Stimulated activated CD4-positive, alpha-beta T cell treated with anti-CD3 and anti-CD28 coated beads, TNF-alpha, amount 100 ng/mL, for 24 hours (primary cell): ENCODE measurements at regions not wholly inside any gene's neighbourhood (a gene's known extent, or its start where the extent isn't known, plus 50 kb on each side); places are given as distances from the start of the nearest gene placed in this dataset.

Source experiments
- DNase-seq, 3 experiments: peaks; one replicate each; pipeline ENCODE4 v3.0.0-alpha.2; 2020; ENCODE audit warnings: low read depth in 3 of 3

DNA sequence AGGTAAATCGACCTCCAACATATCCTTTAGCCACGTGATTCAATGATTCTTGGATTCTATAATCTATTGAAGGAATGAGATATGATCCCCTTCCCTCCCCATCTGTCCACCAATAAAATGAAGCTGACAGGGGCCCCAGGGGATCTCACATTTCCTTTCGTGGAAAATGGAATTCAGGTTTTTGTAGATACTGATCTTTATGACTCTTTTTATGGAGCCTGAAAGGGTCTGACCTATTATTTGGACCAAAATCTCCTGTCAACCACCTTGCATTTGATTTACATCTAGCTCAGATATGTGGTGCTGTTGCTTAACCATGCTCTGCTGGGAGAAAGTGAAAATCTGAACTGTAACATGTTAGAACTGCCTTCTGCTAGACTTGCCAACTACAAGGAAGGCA, 234.0 kb upstream of the CXCL12 start:
- no peak for DNase-seq

DNA sequence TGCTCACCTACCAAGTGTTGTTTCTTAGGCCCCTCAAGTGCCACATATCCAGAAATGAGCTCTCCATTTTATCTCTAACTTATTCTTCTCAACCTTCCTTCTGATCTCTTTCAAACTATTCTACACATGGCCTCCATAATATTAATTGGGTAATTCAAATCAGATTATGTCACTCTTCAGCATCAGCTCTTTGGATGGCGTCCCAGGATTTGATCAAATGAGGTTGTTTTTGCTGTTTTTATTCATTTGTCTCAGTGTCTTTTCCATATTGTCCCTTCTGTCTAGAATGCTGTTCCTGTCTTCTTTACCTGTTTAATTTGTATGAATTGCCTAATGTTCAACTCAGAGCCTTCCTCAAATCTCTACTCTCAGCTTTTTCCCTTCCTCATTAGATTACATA, 234.6 kb upstream of the CXCL12 start:
- no peak for DNase-seq

DNA sequence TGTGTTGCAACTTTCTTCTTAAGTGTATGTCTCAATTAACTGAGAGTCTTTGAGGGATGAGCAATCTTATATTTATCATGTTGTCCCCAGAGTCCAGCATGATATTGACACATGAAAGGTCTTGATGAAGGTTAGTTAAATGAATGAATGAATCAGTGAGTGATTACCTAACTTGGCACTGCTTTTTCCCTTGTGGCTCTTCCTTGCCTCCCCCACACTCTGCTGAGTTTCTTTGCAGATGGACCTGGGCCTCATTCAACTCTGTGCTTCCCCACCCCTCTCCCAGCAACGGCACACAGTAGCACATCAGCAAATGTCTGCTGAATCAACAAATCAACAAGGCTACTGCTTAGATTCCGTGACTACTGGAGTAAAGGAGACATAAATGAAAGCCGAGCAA, 235.1 kb upstream of the CXCL12 start:
- DNase-seq: no peak

- DNase-seq: no peak
Observed at GRCh38 chr10:44627591-44628354, 242.9 kb upstream of the CXCL12 start.

DNA sequence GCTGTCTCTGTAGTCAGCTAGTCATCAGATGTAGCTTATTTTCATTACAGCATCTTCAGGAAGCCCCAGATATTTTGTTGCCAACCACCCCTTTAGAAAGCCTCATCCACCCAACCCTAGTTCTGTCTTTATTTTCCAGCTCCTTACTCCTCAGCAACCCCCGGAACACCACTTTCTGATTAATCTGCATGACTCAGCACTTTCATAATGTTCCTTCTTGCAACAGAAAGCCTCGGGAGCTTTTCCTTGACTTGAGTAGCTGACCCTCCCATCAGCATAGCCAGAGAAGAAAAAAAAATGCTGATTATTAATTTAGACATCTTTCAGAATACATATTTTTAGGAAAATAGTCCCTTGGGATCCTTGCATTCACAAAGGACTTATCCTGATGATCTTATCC, 244.0 kb upstream of the CXCL12 start:
- no peak for DNase-seq

DNA sequence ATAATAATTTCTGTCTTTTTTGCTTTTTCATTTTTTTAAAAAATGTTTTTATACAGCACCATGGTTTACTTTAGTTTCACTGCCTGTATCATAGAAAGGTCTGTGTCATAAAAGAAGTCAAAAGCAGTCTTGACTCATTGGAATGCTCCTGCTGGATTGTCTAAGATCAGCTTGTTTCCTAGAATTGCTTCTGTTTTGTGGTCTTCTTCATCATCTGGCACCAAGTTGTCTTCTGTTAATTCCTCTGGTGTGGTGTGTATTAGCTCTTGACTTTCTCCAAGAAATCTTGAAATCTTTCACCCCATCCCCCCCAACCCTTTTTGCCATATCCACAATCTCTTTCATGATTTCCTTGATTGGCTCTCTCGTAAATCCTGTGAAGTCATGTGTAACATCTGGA, 250.3 kb upstream of the CXCL12 start:
- DNase-seq: no peak

DNA sequence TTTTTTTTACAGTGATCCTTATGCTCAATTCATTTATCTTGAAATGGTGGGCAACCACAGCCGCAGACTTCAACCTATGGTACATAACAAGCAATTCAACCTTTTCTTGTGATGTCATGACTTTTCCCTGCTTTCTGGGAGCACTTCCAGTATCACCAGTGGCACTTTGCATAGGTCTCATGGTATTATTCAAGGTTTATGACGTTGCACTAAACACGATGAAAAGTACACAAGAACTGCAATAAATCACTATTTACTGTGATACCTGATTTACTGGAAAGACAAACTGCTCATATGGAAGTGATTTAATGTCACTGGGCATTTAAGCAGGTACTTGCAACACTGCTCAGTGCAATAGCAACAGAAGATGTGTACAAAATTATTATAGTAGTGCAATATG, 251.7 kb upstream of the CXCL12 start:
- no peak for DNase-seq

DNA sequence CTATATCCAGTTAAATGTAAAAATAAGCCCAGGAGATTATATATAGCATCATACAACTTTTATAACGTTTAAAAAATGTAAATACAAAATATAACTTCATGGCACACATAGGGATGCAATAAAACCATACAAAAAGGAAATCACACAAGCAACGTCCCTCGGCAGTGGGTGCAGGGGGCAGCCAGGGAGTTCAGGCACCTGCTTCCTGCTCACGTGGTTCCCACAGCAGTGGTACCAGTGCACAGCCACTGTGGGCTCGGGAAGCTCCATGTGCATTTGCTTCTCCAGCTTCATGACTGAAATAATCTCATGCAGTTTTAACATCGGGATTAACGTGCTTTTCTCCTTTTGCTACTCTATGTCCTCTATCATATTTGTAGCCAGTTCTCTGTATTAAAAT, 255.5 kb upstream of the CXCL12 start:
- no peak for DNase-seq

DNA sequence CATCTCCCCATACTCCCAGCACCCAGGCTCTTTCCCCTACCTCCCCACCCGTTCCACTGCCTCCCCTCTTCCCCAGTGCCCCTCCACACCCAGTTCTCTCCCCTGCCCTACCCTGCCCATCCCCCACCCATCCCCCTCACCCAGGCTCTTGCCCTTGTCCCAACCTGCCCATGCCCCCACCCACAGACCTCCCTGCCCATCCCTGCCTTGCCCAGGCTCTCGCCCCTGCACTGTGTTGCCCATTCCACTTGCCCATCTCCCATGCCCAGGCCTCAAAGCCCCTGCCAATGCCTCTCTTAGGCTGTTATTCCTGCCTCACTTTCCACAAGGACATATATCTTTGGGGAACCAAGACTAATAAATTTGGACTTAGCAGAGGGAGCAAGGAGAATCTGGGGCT, 262.6 kb upstream of the CXCL12 start:
- DNase-seq: no peak

GRCh38 chr10:44647877-44648542, 263.1 kb upstream of the CXCL12 start:
- no peak for DNase-seq

- no peak for DNase-seq
Observed at GRCh38 chr10:44650691-44651661, 260.2 kb upstream of the TMEM72 start.

DNA sequence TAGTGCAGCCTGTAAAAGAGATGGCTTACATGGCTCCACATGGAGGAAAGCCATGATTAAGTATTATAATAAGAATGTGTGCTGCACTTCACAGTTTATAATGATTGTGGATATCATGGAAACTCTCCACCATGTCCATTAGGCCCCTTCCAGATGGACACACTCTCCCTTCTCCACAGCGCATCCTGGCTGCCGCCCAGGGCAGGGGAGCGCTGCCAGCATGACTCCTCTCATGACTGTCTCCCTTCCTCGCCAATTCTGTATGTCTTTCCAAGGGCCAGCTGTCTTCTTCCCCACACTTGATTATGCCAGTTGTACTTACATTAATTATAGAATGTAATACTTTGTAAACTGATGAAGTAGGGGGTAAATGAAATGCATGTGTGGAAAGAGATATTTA, 259.3 kb upstream of the TMEM72 start:
- no peak for DNase-seq

- no peak for DNase-seq
Observed at GRCh38 chr10:44659320-44659719, 251.8 kb upstream of the TMEM72 start.

DNA sequence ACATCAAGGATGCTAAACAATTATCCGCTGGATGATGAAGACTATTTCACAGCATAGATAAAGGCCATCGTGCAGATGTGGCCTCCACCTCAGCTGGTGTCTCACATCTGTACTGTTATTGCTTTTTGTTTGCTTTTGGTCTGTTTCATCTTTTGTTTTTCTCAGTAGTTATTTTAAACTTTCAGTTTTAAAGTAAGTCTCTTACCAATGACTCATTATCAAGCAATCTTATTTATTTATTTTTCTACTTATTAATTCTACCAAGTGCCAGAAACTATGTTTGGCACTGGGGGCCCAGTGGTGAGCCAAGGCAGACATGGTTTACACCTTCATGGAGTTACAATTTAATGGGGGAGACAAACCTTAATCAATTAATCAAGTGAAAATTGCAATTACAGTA, 250.9 kb upstream of the TMEM72 start:
- DNase-seq: no peak

GRCh38 chr10:44662051-44662450, 249.1 kb upstream of the TMEM72 start:
- DNase-seq: no peak

DNA sequence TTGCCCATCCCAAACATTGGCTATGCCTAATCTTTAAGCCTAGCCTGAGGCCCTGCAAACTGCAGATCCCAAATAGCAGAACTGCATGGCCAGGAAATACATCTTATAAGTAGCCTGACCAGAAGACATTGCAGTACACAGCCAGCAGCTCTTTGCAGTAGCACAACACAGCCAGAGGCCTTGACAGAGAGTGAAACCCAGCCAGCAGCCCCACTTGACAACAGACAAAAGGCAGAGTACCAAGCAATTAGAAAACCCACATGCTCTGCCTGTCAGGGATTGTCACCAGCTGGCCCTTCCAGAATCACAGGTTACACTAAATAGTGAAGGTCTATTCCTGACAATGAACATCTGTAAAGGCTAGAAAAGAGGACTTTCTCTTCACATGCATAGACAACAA, 242.8 kb upstream of the TMEM72 start:
- no peak for DNase-seq

DNA sequence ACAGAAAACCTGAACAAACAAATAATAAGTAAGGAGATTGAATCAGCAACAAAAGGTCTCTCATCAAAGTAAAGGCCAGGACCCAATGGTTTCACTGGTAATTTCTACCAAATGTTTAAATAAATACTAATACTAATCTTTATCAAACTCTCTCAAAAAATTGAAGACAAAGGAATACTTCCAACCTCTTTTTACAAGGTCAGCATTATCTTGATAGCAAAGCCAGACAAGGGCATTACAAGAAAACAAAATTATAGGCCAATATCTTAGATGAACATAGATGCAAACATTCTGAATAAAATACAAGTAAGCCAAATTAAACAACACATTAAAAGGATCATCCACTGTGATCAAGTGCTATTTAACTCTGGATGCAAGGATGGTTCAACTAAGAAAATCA, 239.8 kb upstream of the TMEM72 start:
- no peak for DNase-seq

GRCh38 chr10:44673245-44673983, 237.7 kb upstream of the TMEM72 start:
- no peak for DNase-seq

GRCh38 chr10:44674536-44675386, 236.4 kb upstream of the TMEM72 start:
- DNase-seq: no peak

GRCh38 chr10:44675387-44675874, 235.7 kb upstream of the TMEM72 start:
- no peak for DNase-seq

GRCh38 chr10:44680764-44681163, 230.4 kb upstream of the TMEM72 start:
- no peak for DNase-seq
